T-cell (primary cell): ENCODE measurements at regions not wholly inside any gene's neighbourhood (a gene's known extent, or its start where the extent isn't known, plus 50 kb on each side); places are given as distances from the start of the nearest gene placed in this dataset.
A peak's percentile ranks its signal among the peaks of the same experiment; 100 is the strongest.

ENCODE experiments used
- ATAC-seq, 4 experiments: fragments of 200-7000 bp in 3 of 4; fragments of 150-1000 bp in 1 of 4; cut with Tn5 transposase; replicated peaks in 1 of 4; 1 replicate in 3 of 4; 2 replicates in 1 of 4; pipeline ENCODE4 v1.10.0; 2021; ENCODE audit warnings: moderate library complexity in 3 of 4, mild to moderate bottlenecking in 2 of 4, moderate number of reproducible peaks in 1 of 4
- CTCF ChIA-PET, 2 donors: fragments of 300-600 bp; sonication (Branson Sonifier 250); formaldehyde crosslinking; loops; one replicate each; lab custom pipeline; 2022; ENCODE audit warnings: antibody characterized with exemption in 2 of 2; lab: Charles Lee
- POLR2A ChIA-PET, 2 donors: fragments of 300-600 bp; sonication (Branson Sonifier 250); formaldehyde crosslinking; loops; one replicate each; lab custom pipeline; 2022; ENCODE audit warnings: antibody characterized with exemption in 2 of 2; lab: Charles Lee
- DNase-seq, 35 experiments: peaks; one replicate each; pipeline versions ENCODE4 v3.0.0 to v3.0.0-alpha.2; 2013 to 2023
- H3K27ac ChIP-seq: one replicate; pipeline ENCODE4 v1.5.1; 2013; ENCODE audit warnings: low read length
- H3K27me3 ChIP-seq, 2 experiments: replicated peaks in 1 of 2; 1 replicate in 1 of 2; 2 replicates in 1 of 2; pipeline versions ENCODE4 v1.6.1 to v1.7.0; 2013; ENCODE audit warnings: low read length in 1 of 2, mixed read lengths in 1 of 2; ENCODE audit not compliant: control insufficient read depth in 2 of 2, insufficient read depth in 2 of 2; ENCODE audit errors: extremely low read depth in 1 of 2
- H3K36me3 ChIP-seq, 2 donors: 1 replicate in 1 of 2; 2 replicates in 1 of 2; pipeline versions ENCODE4 v1.6.1 to v1.7.0; 2013; ENCODE audit warnings: low read length in 1 of 2; ENCODE audit not compliant: control insufficient read depth in 2 of 2, insufficient read depth in 1 of 2; ENCODE audit errors: extremely low read depth in 1 of 2
- H3K4me1 ChIP-seq, 2 experiments: 1 replicate in 1 of 2; 2 replicates in 1 of 2; pipeline versions ENCODE4 v1.6.1 to v1.7.0; 2013; ENCODE audit warnings: low read length in 2 of 2, mixed read lengths in 1 of 2; ENCODE audit not compliant: insufficient read depth in 2 of 2, control insufficient read depth in 1 of 2; ENCODE audit errors: extremely low read depth in 1 of 2
- H3K4me3 ChIP-seq, 2 donors: 1 replicate in 1 of 2; 2 replicates in 1 of 2; pipeline versions ENCODE4 v1.5.1 to v1.7.0; 2013; ENCODE audit warnings: mild to moderate bottlenecking in 2 of 2, low read length in 1 of 2, moderate library complexity in 1 of 2; ENCODE audit not compliant: control insufficient read depth in 1 of 2; ENCODE audit errors: extremely low read depth in 1 of 2
- H3K9me3 ChIP-seq: 2 replicates; pipeline ENCODE4 v1.7.0; 2013
- H3K27ac Mint-ChIP-seq, 2 donors: one replicate each; pipeline ENCODE4 v1.8.0; 2020 to 2021; ENCODE audit warnings: mild to moderate bottlenecking in 2 of 2, mixed read lengths in 2 of 2
- H3K27me3 Mint-ChIP-seq, 2 donors: one replicate each; pipeline ENCODE4 v1.8.0; 2021 to 2022; ENCODE audit warnings: mixed read lengths in 2 of 2
- H3K36me3 Mint-ChIP-seq: one replicate; pipeline ENCODE4 v1.8.0; 2021; ENCODE audit warnings: mixed read lengths
- H3K4me1 Mint-ChIP-seq, 3 donors: one replicate each; pipeline ENCODE4 v1.8.0; 2020 to 2022; ENCODE audit warnings: mixed read lengths in 3 of 3, mild to moderate bottlenecking in 1 of 3
- H3K4me3 Mint-ChIP-seq, 3 donors: one replicate each; pipeline ENCODE4 v1.8.0; 2020 to 2022; ENCODE audit warnings: mild to moderate bottlenecking in 3 of 3, mixed read lengths in 3 of 3, moderate library complexity in 3 of 3
- H3K9me3 Mint-ChIP-seq, 3 donors: one replicate each; pipeline ENCODE4 v1.8.0; 2020 to 2022; ENCODE audit warnings: mixed read lengths in 3 of 3
- WGBS: methylation state at CpG from one replicate; pipeline ENCODE4 v1.1.5; 2013; ENCODE audit warnings: missing lambda C conversion rate; ENCODE audit not compliant: insufficient coverage; 5-methylcytosine and 5-hydroxymethylcytosine counted together

GRCh38 chr1:99467645-99468044 lies 178.3 kb upstream of the PALMD start:
- Mint-ChIP-seq H3K4me3 (no peak overlapping the region), H3K27ac (no peak overlapping the region), H3K27me3 (peaks cover 2 to 3% of the 10 kb centered on the region in 2 donors), H3K4me1 (no peaks in the 10 kb centered on the region), H3K9me3 (no peaks in the 10 kb centered on the region), H3K36me3 (no peaks in the 10 kb centered on the region)
- DNase-seq = no peak
- H3K4me3 ChIP-seq = no peak overlapping the region
- no peaks in the 10 kb centered on the region for H3K4me1 ChIP-seq
- CTCF ChIA-PET = no interaction called here
- WGBS = 29% methylated on average over 1 of the region's 4 CpGs
- H3K27ac ChIP-seq = no peak overlapping the region
- no peaks in the 10 kb centered on the region for H3K27me3 ChIP-seq
- no peaks in the 10 kb centered on the region for H3K9me3 ChIP-seq
- POLR2A ChIA-PET = no interaction called here
- ATAC-seq = no peak
- H3K36me3 ChIP-seq = no peaks in the 10 kb centered on the region

GRCh38 chr1:99469550-99469971 lies 176.4 kb upstream of the PALMD start:
- POLR2A ChIA-PET = no interaction called here
- H3K36me3 ChIP-seq = no peaks in the 10 kb centered on the region
- DNase-seq (no peak), ATAC-seq (no peak)
- peaks cover 3 to 5% of the 10 kb centered on the region in 2 donors for H3K27me3 Mint-ChIP-seq
- H3K4me1 Mint-ChIP-seq = no peaks in the 10 kb centered on the region
- H3K27me3 ChIP-seq = no peaks in the 10 kb centered on the region
- no CpG with 5 or more reads among the region's 2 CpGs for WGBS
- H3K4me1 ChIP-seq = no peaks in the 10 kb centered on the region
- H3K9me3 ChIP-seq = no peaks in the 10 kb centered on the region
- no peak overlapping the region for H3K4me3 Mint-ChIP-seq
- no peak overlapping the region for H3K27ac ChIP-seq
- no peak overlapping the region for H3K4me3 ChIP-seq
- H3K9me3 Mint-ChIP-seq = no peaks in the 10 kb centered on the region
- CTCF ChIA-PET = no interaction called here
- H3K36me3 Mint-ChIP-seq = no peaks in the 10 kb centered on the region
- H3K27ac Mint-ChIP-seq = no peak overlapping the region

- Mint-ChIP-seq H3K4me3 (no peak overlapping the region), H3K9me3 (no peaks in the 10 kb centered on the region), H3K27ac (no peak overlapping the region), H3K27me3 (peaks cover 3 to 18% of the 10 kb centered on the region in 2 donors), H3K36me3 (no peaks in the 10 kb centered on the region), H3K4me1 (no peaks in the 10 kb centered on the region)
- DNase-seq = no peak
- Histone ChIP-seq H3K4me1 (no peaks in the 10 kb centered on the region), H3K27ac (no peak overlapping the region), H3K27me3 (no peaks in the 10 kb centered on the region), H3K36me3 (no peaks in the 10 kb centered on the region), H3K9me3 (no peaks in the 10 kb centered on the region), H3K4me3 (no peak overlapping the region)
- no peak for ATAC-seq
- WGBS = 77% methylated on average over 4 of the region's 4 CpGs
- CTCF ChIA-PET = no interaction called here
- POLR2A ChIA-PET = no interaction called here
Observed at GRCh38 chr1:99472893-99473292, 173.0 kb upstream of the PALMD start.

GRCh38 chr1:99474350-99474893 lies 171.5 kb upstream of the PALMD start:
- H3K9me3 ChIP-seq = no peaks in the 10 kb centered on the region
- ChIA-PET POLR2A (no interaction called here), CTCF (interaction anchor here in 1 of 2 donors (1.0 kb wide), 1 partner anchor 21 kb away, joined by 3 read pairs; no protein-coding TSS in a partner anchor)
- no peak overlapping the region for H3K4me3 ChIP-seq
- Mint-ChIP-seq H3K27me3 (peaks cover 5 to 18% of the 10 kb centered on the region in 2 donors), H3K9me3 (no peaks in the 10 kb centered on the region), H3K36me3 (no peaks in the 10 kb centered on the region), H3K4me1 (no peaks in the 10 kb centered on the region), H3K27ac (no peak overlapping the region), H3K4me3 (no peak overlapping the region)
- DNase-seq (no peak), ATAC-seq (no peak)
- H3K27me3 ChIP-seq = no peaks in the 10 kb centered on the region
- no CpG with 5 or more reads among the region's 1 CpG for WGBS
- H3K36me3 ChIP-seq = no peaks in the 10 kb centered on the region
- H3K4me1 ChIP-seq = no peaks in the 10 kb centered on the region
- H3K27ac ChIP-seq = no peak overlapping the region

- Histone ChIP-seq H3K9me3 (no peaks in the 10 kb centered on the region), H3K4me3 (no peak overlapping the region), H3K27ac (no peak overlapping the region), H3K4me1 (no peaks in the 10 kb centered on the region), H3K27me3 (no peaks in the 10 kb centered on the region), H3K36me3 (no peaks in the 10 kb centered on the region)
- Mint-ChIP-seq H3K4me1 (no peaks in the 10 kb centered on the region), H3K27me3 (peaks cover 5 to 18% of the 10 kb centered on the region in 2 donors), H3K4me3 (no peak overlapping the region), H3K27ac (no peak overlapping the region), H3K36me3 (no peaks in the 10 kb centered on the region), H3K9me3 (no peaks in the 10 kb centered on the region)
- 57% methylated on average over 2 of the region's 3 CpGs for WGBS
- ATAC-seq (no peak), DNase-seq (no peak)
- POLR2A ChIA-PET = no interaction called here
- CTCF ChIA-PET = no interaction called here
Observed at GRCh38 chr1:99476058-99476457, 169.9 kb upstream of the PALMD start.

GRCh38 chr1:99481391-99481996 lies 164.4 kb upstream of the PALMD start:
- no peaks in the 10 kb centered on the region for H3K36me3 ChIP-seq
- no peaks in the 10 kb centered on the region for H3K27me3 ChIP-seq
- H3K36me3 Mint-ChIP-seq = no peaks in the 10 kb centered on the region
- H3K4me3 ChIP-seq = no peak overlapping the region
- peak in 1 of 4 experiments; percentile 53 for ATAC-seq
- ChIA-PET CTCF (interaction anchor here (0.8 to 4.1 kb wide), 11 partner anchors 11 to 732 kb away, joined by 3 to 24 read pairs (median 4); no protein-coding TSS in a partner anchor), POLR2A (no interaction called here)
- no peaks in the 10 kb centered on the region for H3K4me1 ChIP-seq
- H3K4me1 Mint-ChIP-seq = no peaks in the 10 kb centered on the region
- H3K27me3 Mint-ChIP-seq = peaks cover 7 to 27% of the 10 kb centered on the region in 2 donors
- H3K27ac Mint-ChIP-seq = no peak overlapping the region
- H3K9me3 Mint-ChIP-seq = no peaks in the 10 kb centered on the region
- H3K9me3 ChIP-seq = no peaks in the 10 kb centered on the region
- peak in 25 of 35 experiments; percentile 1 to 63 (median 15) for DNase-seq
- H3K4me3 Mint-ChIP-seq = no peak overlapping the region
- H3K27ac ChIP-seq = no peak overlapping the region
